ENCODE measurements at regions not wholly inside any gene's neighbourhood (a gene's known extent, or its start where the extent isn't known, plus 50 kb on each side); places are given as distances from the start of the nearest gene placed in this dataset.

GRCh38 chr1:30615816-30616590 is 107.4 kb downstream of the MATN1 start:
- Histone ChIP-seq H3K4me3 (ENCODE audit: low read depth in 1 of 2, low read length in 1 of 2) (no peak overlapping the region), H3K27me3 (peaks cover 11% of the 10 kb centered on the region), H3K36me3 (no peaks in the 10 kb centered on the region), H3K9me3 (no peaks in the 10 kb centered on the region), H3K27ac (no peak overlapping the region), H3K4me1 (ENCODE audit: control insufficient read depth in 1 of 2, insufficient read depth in 1 of 2, low read depth in 1 of 2, low read length in 1 of 2) (no peaks in the 10 kb centered on the region)
- no peak for TF ChIP-seq CTCF (IDR thresholded peaks at IDR 0.05)

DNA sequence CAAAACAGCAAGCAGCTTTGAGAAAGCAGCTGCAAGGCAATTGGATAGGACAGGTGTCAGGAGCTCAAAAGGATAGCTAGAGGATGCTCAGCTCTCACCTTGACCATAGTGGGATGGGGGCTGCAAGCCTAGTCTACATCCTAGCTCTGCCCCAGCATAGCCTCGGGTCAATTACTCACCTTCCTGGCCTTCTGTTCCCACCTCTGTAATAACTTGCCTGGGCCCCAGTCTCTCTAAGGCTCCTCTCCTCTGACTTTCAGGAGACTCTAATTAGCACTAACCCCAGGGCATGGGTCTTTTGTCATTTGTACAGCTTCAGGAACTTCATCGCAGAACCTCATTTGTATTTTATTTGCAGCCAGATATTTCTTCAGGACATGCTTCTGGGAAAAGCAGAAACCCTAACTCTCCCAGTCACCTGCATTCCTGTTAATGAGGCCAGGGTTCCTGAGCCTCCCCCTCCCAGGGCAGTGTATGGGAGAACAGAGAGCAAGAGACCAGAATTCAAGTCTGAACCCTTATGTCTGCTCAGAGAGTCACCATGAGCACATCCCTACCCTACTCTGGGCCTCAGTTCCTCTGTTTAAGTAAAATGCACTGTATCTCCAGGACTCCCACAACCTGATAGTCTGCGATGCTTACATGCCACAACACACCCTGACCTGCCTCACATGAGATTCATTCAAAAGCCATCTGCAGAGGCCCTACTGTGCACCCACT is 108.1 kb downstream of the MATN1 start:
- Histone ChIP-seq H3K27ac (no peak overlapping the region), H3K4me1 (ENCODE audit: control insufficient read depth in 1 of 2, insufficient read depth in 1 of 2, low read depth in 1 of 2, low read length in 1 of 2) (no peaks in the 10 kb centered on the region)
- TF ChIP-seq CTCF (IDR thresholded peaks at IDR 0.05): no peak

DNA sequence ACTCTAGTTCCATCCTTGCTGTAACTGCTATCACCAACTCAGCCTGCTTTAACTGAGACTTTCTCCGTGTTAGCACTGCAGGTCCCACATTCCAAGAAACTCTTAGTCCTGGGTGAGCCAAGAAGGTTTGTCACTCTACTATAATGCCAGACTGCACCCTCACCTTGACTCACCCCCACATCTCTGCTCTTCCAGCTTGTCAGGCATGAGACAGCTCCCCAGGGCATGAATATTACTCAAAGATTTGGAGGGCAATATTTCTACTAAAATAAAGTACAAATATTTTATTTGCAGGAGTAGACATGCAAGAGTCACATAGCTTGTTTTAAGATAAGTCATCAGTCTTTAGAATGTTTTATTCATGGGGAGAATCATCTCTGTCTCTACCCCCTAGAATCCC is 110.2 kb downstream of the MATN1 start:
- no peak for TF ChIP-seq CTCF (IDR thresholded peaks at IDR 0.05)
- Histone ChIP-seq H3K4me3 (ENCODE audit: low read depth in 1 of 2, low read length in 1 of 2) (no peak overlapping the region), H3K27me3 (peaks cover 21% of the 10 kb centered on the region), H3K4me1 (ENCODE audit: control insufficient read depth in 1 of 2, insufficient read depth in 1 of 2, low read depth in 1 of 2, low read length in 1 of 2) (no peaks in the 10 kb centered on the region), H3K36me3 (no peaks in the 10 kb centered on the region), H3K9me3 (no peaks in the 10 kb centered on the region), H3K27ac (no peak overlapping the region)

More for the DNA sequence above, 108.1 kb downstream of the MATN1 start:
- Histone ChIP-seq H3K27me3 (peaks cover 18% of the 10 kb centered on the region), H3K36me3 (no peaks in the 10 kb centered on the region), H3K9me3 (no peaks in the 10 kb centered on the region), H3K4me3 (ENCODE audit: low read depth in 1 of 2, low read length in 1 of 2) (no peak overlapping the region)

GRCh38 chr1:30612536-30613065 is 110.8 kb downstream of the MATN1 start:
- no peak overlapping the region for H3K4me3 ChIP-seq (ENCODE audit: low read depth in 1 of 2, low read length in 1 of 2)
- H3K9me3 ChIP-seq: no peaks in the 10 kb centered on the region
- H3K36me3 ChIP-seq: no peaks in the 10 kb centered on the region
- H3K4me1 ChIP-seq (ENCODE audit: control insufficient read depth in 1 of 2, insufficient read depth in 1 of 2, low read depth in 1 of 2, low read length in 1 of 2): no peaks in the 10 kb centered on the region
- H3K27ac ChIP-seq: no peak overlapping the region
- H3K27me3 ChIP-seq: peaks cover 18% of the 10 kb centered on the region
- TF ChIP-seq CTCF (IDR thresholded peaks at IDR 0.05): no peak

DNA sequence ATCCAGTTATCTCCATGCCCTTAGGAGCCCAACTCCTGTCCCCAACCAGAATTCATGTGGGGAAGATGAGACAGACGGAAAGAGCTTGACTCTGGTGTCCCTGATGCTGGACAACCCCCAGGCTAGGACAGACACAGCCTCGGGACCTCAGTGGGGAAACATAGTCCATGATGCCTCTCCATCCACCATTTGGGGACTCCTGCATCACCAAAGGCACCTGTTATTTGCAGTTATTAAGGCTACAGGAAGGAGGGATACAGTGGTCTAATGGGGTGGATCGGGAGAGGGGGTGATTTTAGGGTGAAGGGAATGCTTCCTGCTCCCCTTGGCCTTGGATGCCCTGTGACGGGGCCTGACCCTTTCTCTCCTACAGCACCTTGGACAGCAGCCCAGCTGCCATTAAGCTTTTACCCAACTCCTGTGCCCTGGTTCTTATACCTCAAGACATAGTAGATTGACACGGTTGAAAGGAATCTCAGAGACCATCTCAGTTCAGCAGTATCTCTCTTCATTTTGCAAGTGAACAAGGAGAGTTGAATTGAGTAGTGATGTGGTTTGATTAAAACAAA is 111.6 kb downstream of the MATN1 start:
- no peak overlapping the region for H3K27ac ChIP-seq
- no peak overlapping the region for H3K4me3 ChIP-seq (ENCODE audit: low read depth in 1 of 2, low read length in 1 of 2)
- no peaks in the 10 kb centered on the region for H3K4me1 ChIP-seq (ENCODE audit: control insufficient read depth in 1 of 2, insufficient read depth in 1 of 2, low read depth in 1 of 2, low read length in 1 of 2)
- H3K9me3 ChIP-seq: no peaks in the 10 kb centered on the region
- no peak for TF ChIP-seq CTCF (IDR thresholded peaks at IDR 0.05)
- peaks cover 18% of the 10 kb centered on the region for H3K27me3 ChIP-seq
- no peaks in the 10 kb centered on the region for H3K36me3 ChIP-seq
